ENCODE measurements at regions not wholly inside any gene's neighbourhood (a gene's known extent, or its start where the extent isn't known, plus 50 kb on each side); places are given as distances from the start of the nearest gene placed in this dataset.

GRCh38 chr7:56213574-56213973, 97.4 kb upstream of the NUPR2 start:
- Histone ChIP-seq H3K36me3 (ENCODE audit: control insufficient read depth, insufficient read depth, low read length) (no peaks in the 10 kb centered on the region), H3K27me3 (ENCODE audit: control insufficient read depth, insufficient read depth, low read length) (no peaks in the 10 kb centered on the region; the same call in 1 of the 2 replicates), H3K9me3 (ENCODE audit: control insufficient read depth, insufficient read depth, low read depth, low read length) (no peaks in the 10 kb centered on the region), H3K4me1 (ENCODE audit: control insufficient read depth, insufficient read depth, low read length) (no peaks in the 10 kb centered on the region), H3K4me3 (ENCODE audit: low read depth in 2 of 2, low read length in 2 of 2) (no peak overlapping the region), H3K27ac (ENCODE audit: low read length) (no peak overlapping the region)
- TF ChIP-seq CTCF (IDR thresholded peaks at IDR 0.05) = no peak
- TF ChIP-seq POLR2AphosphoS5 (IDR thresholded peaks at IDR 0.05; ENCODE audit: low read depth, low read length) = no peak
- no peak for TF ChIP-seq TCF7L2 (IDR thresholded peaks at IDR 0.05; ENCODE audit: low read depth, low read length)
- TF ChIP-seq SIN3A (IDR thresholded peaks at IDR 0.05; ENCODE audit: borderline replicate concordance, insufficient read depth, low read depth, low read length) = no peak
- TF ChIP-seq REST (IDR thresholded peaks at IDR 0.05; ENCODE audit: insufficient read depth in 1 of 2, low read depth in 2 of 2, low read length in 1 of 2) = no peak
- ChIA-PET CTCF (no interaction called here), POLR2A (no interaction called here)
- ATAC-seq (no peak), DNase-seq (ENCODE audit: low read depth, low spot score) (no peak)
- intact Hi-C loops (cut with micrococcal nuclease; ENCODE audit: unreplicated experiment) = no loop called here
- no TSS peak for BruUV-seq (replicated peaks)
- in situ Hi-C loops (cut with HindIII; ENCODE audit: low pct_unique_long_range_greater_than_20kb, low sequenced_read_pairs) = no loop called here

- no TSS peak for BruUV-seq (replicated peaks)
- in situ Hi-C loops (cut with HindIII; ENCODE audit: low pct_unique_long_range_greater_than_20kb, low sequenced_read_pairs) = no loop called here
- H3K4me3 ChIP-seq (ENCODE audit: low read depth in 2 of 2, low read length in 2 of 2) = no peak overlapping the region
- no peaks in the 10 kb centered on the region for H3K9me3 ChIP-seq (ENCODE audit: control insufficient read depth, insufficient read depth, low read depth, low read length)
- H3K36me3 ChIP-seq (ENCODE audit: control insufficient read depth, insufficient read depth, low read length) = no peaks in the 10 kb centered on the region
- ChIA-PET POLR2A (no interaction called here), CTCF (no interaction called here)
- H3K27me3 ChIP-seq (ENCODE audit: control insufficient read depth, insufficient read depth, low read length) = 0 out of 2 replicates have a peak, but pooled peaks cover 2% of the 10 kb centered on the region
- H3K27ac ChIP-seq (ENCODE audit: low read length) = no peak overlapping the region
- H3K4me1 ChIP-seq (ENCODE audit: control insufficient read depth, insufficient read depth, low read length) = no peaks in the 10 kb centered on the region
- TF ChIP-seq TCF7L2 (IDR thresholded peaks at IDR 0.05; ENCODE audit: low read depth, low read length) (no peak), REST (IDR thresholded peaks at IDR 0.05; ENCODE audit: insufficient read depth in 1 of 2, low read depth in 2 of 2, low read length in 1 of 2) (no peak), POLR2AphosphoS5 (IDR thresholded peaks at IDR 0.05; ENCODE audit: low read depth, low read length) (no peak), CTCF (IDR thresholded peaks at IDR 0.05) (no peak), SIN3A (IDR thresholded peaks at IDR 0.05; ENCODE audit: borderline replicate concordance, insufficient read depth, low read depth, low read length) (no peak)
- no peak for ATAC-seq
- DNase-seq (ENCODE audit: low read depth, low spot score) = no peak
- intact Hi-C loops (cut with micrococcal nuclease; ENCODE audit: unreplicated experiment) = no loop called here
Measured at GRCh38 chr7:56206420-56206819, 90.2 kb upstream of the NUPR2 start.
